ENCODE measurements at regions not wholly inside any gene's neighbourhood (a gene's known extent, or its start where the extent isn't known, plus 50 kb on each side); places are given as distances from the start of the nearest gene placed in this dataset.

- TF ChIP-seq GABPA (IDR thresholded peaks at IDR 0.05; ENCODE audit: low read depth): no peak
- no peak for TF ChIP-seq CTCF (IDR thresholded peaks at IDR 0.05)
- TF ChIP-seq USF1 (IDR thresholded peaks at IDR 0.05; ENCODE audit: borderline replicate concordance, low read depth): no peak
- TF ChIP-seq USF2 (IDR thresholded peaks at IDR 0.05; ENCODE audit: borderline replicate concordance, low read depth, low read length): no peak
- no peak for TF ChIP-seq EP300 (IDR thresholded peaks at IDR 0.05; ENCODE audit: borderline replicate concordance in 1 of 2, low read depth in 1 of 2, low read length in 1 of 2)
- no peak for TF ChIP-seq FOXJ3 (CRISPR knock-in tag; IDR thresholded peaks at IDR 0.05)
- no peak for TF ChIP-seq YY1 (IDR thresholded peaks at IDR 0.05; ENCODE audit: low read depth)
- no peak for TF ChIP-seq NRF1 (IDR thresholded peaks at IDR 0.05; ENCODE audit: low read depth, low read length)
- TF ChIP-seq JUND (IDR thresholded peaks at IDR 0.05): no peak
- TF ChIP-seq EZH2phosphoT487 (IDR thresholded peaks at IDR 0.05; ENCODE audit: borderline replicate concordance, low read depth): no peak
- TF ChIP-seq RAD21 (IDR thresholded peaks at IDR 0.05; ENCODE audit: low read length): no peak
- TF ChIP-seq MEF2A (IDR thresholded peaks at IDR 0.05; ENCODE audit: borderline replicate concordance, low read depth): no peak
- no peak for TF ChIP-seq FOXM1 (IDR thresholded peaks at IDR 0.05; ENCODE audit: low read depth)
- TF ChIP-seq ZBTB33 (IDR thresholded peaks at IDR 0.05; ENCODE audit: borderline replicate concordance, low read depth): no peak
These were observed 377.9 kb upstream of the TNC start for GRCh38 chr9:115495836-115496235.

Measured in SK-N-SH (cell line).